Mucosa of descending colon (tissue), 3 donors: ENCODE measurements at regions not wholly inside any gene's neighbourhood (a gene's known extent, or its start where the extent isn't known, plus 50 kb on each side); places are given as distances from the start of the nearest gene placed in this dataset.
A peak's percentile ranks its signal among the peaks of the same experiment; 100 is the strongest.

Experiments used
- ATAC-seq: fragments of 200-7000 bp; cut with Tn5 transposase; one replicate; pipeline ENCODE4 v1.9.1; 2020; ENCODE audit warnings: mild to moderate bottlenecking, moderate library complexity
- DNase-seq, 3 donors: peaks; one replicate each; pipeline ENCODE4 v3.0.0-alpha.2; 2020
- H3K36me3 ChIP-seq: fragments of 200-600 bp; one replicate; pipeline ENCODE4 v1.8.0; 2021; ENCODE audit warnings: low read depth, mild to moderate bottlenecking
- H3K4me1 ChIP-seq: fragments of 200-600 bp; one replicate; pipeline ENCODE4 v1.8.0; 2021; ENCODE audit warnings: low read depth, mild to moderate bottlenecking
- H3K4me3 ChIP-seq: fragments of 200-600 bp; one replicate; pipeline ENCODE4 v1.8.0; 2021; ENCODE audit warnings: mild to moderate bottlenecking
- H3K9me3 ChIP-seq: fragments of 200-600 bp; one replicate; pipeline ENCODE4 v1.8.0; 2021; ENCODE audit warnings: mild to moderate bottlenecking
- intact Hi-C, 2 donors: fragments of 100-400 bp; cut with DNase I in 1 of 2; cut with micrococcal nuclease in 1 of 2; formaldehyde crosslinking; loops; one replicate each; pipeline versions ENCODE4 v1.11.0 to v1.11.1; 2022; cut with DNase I, micrococcal nuclease
- TF ChIP-seq, protein P1 (sequence below): fragments of 200-600 bp; IDR thresholded peaks from one replicate; pipeline ENCODE4 v1.8.0; 2022; ENCODE audit warnings: antibody characterized with exemption, mild to moderate bottlenecking
- donor health status: DM: no; HTN: no; CAD: no; lungs with moderate emphysema.
- donor health status: DM: no; HTN: no; CAD: no.
- donor health status: DM: no; HTN: yes; CAD: no.

DNA sequence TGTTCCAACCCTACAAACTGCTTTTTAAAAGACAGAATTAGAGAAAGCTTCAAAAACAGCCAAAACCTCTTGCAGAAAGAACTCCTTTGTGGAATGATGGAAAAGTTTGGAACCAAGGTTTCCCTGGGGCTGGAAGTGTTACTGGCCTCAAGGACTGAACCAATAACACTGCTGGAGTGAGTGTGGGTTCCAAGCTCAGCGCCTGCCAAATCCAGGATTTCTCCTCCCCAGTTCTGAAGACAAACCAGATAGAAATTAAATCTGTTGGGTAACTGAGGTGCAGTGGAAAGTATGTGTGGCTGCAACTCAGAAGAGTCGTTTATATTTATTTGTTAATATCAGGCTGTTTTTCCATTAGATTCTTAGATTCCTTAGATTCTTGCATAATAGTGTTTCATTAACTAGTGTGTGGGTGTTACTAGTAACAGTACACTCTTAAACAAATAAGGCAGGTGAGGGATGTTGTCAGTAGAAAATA lies 66.5 kb upstream of the FNDC3B start:
- intact Hi-C loops: no loop called here
- ATAC-seq: no peak
- DNase-seq: no peak
- Histone ChIP-seq H3K4me3 (no peak overlapping the region), H3K4me1 (no peaks in the 10 kb centered on the region), H3K9me3 (no peaks in the 10 kb centered on the region), H3K36me3 (no peaks in the 10 kb centered on the region)
- TF ChIP-seq, protein P1, sequence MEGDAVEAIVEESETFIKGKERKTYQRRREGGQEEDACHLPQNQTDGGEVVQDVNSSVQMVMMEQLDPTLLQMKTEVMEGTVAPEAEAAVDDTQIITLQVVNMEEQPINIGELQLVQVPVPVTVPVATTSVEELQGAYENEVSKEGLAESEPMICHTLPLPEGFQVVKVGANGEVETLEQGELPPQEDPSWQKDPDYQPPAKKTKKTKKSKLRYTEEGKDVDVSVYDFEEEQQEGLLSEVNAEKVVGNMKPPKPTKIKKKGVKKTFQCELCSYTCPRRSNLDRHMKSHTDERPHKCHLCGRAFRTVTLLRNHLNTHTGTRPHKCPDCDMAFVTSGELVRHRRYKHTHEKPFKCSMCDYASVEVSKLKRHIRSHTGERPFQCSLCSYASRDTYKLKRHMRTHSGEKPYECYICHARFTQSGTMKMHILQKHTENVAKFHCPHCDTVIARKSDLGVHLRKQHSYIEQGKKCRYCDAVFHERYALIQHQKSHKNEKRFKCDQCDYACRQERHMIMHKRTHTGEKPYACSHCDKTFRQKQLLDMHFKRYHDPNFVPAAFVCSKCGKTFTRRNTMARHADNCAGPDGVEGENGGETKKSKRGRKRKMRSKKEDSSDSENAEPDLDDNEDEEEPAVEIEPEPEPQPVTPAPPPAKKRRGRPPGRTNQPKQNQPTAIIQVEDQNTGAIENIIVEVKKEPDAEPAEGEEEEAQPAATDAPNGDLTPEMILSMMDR: no peak

GRCh38 chr3:171974986-171975837 lies 64.2 kb upstream of the FNDC3B start:
- Histone ChIP-seq H3K9me3 (no peaks in the 10 kb centered on the region), H3K4me1 (no peaks in the 10 kb centered on the region), H3K36me3 (no peaks in the 10 kb centered on the region), H3K4me3 (no peak overlapping the region)
- TF ChIP-seq, protein P1: no peak
- intact Hi-C loops: no loop called here
- DNase-seq: no peak
- ATAC-seq: no peak

- intact Hi-C loops: no loop called here
- ATAC-seq: no peak
Measured at GRCh38 chr3:171976526-171976925, 62.9 kb upstream of the FNDC3B start.

DNA sequence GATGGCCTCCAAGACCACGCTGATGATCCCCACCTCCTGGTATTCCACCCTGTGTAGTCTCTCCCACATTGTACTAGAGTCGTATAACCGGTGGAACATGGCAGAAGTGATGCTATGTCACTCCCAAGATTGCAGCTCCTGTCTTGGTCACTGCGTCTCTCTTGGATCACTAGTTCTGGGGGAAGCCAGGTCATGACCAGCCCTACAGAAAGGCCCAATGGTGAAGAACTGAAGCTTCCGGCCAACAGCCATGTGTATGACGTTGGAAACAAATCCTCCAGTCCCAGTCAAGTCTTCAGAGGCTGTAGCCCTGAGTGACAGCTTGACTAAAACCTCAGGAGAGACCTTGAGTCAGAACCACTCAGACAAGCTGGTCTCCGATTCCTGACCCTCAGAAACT lies 61.9 kb upstream of the FNDC3B start:
- Histone ChIP-seq H3K4me3 (no peak overlapping the region), H3K36me3 (no peaks in the 10 kb centered on the region), H3K9me3 (no peaks in the 10 kb centered on the region), H3K4me1 (no peaks in the 10 kb centered on the region)
- TF ChIP-seq, protein P1: no peak
- DNase-seq (no peak), ATAC-seq (no peak)
- intact Hi-C loops: no loop called here

More at GRCh38 chr3:171976526-171976925, 62.9 kb upstream of the FNDC3B start:
- TF ChIP-seq, protein P1: no peak
- DNase-seq: no peak
- Histone ChIP-seq H3K4me3 (no peak overlapping the region), H3K4me1 (no peaks in the 10 kb centered on the region), H3K9me3 (no peaks in the 10 kb centered on the region), H3K36me3 (no peaks in the 10 kb centered on the region)

GRCh38 chr3:171977860-171978259 lies 61.5 kb upstream of the FNDC3B start:
- DNase-seq (no peak), ATAC-seq (peak; percentile 32)
- H3K4me1 ChIP-seq: no peaks in the 10 kb centered on the region
- H3K4me3 ChIP-seq: no peak overlapping the region
- TF ChIP-seq, protein P1: no peak
- intact Hi-C loops: no loop called here
- no peaks in the 10 kb centered on the region for H3K9me3 ChIP-seq
- no peaks in the 10 kb centered on the region for H3K36me3 ChIP-seq
